ENCODE measurements at regions not wholly inside any gene's neighbourhood (a gene's known extent, or its start where the extent isn't known, plus 50 kb on each side); places are given as distances from the start of the nearest gene placed in this dataset.

- TF ChIP-seq CTCF (IDR thresholded peaks at IDR 0.05; ENCODE audit: control extremely low read depth in 1 of 3, insufficient read depth in 1 of 3, low read depth in 1 of 3, low read length in 3 of 3): no peak
Measured at GRCh38 chr11:134794192-134794591, 382.1 kb upstream of the B3GAT1 start (continued).
